T follicular helper cell (primary cell): ENCODE measurements at regions not wholly inside any gene's neighbourhood (a gene's known extent, or its start where the extent isn't known, plus 50 kb on each side); places are given as distances from the start of the nearest gene placed in this dataset.
A peak's percentile ranks its signal among the peaks of the same experiment; 100 is the strongest.

Experiments used
- DNase-seq: peaks from one replicate; pipeline ENCODE4 v3.0.0-alpha.2; 2020; ENCODE audit warnings: low read depth

DNA sequence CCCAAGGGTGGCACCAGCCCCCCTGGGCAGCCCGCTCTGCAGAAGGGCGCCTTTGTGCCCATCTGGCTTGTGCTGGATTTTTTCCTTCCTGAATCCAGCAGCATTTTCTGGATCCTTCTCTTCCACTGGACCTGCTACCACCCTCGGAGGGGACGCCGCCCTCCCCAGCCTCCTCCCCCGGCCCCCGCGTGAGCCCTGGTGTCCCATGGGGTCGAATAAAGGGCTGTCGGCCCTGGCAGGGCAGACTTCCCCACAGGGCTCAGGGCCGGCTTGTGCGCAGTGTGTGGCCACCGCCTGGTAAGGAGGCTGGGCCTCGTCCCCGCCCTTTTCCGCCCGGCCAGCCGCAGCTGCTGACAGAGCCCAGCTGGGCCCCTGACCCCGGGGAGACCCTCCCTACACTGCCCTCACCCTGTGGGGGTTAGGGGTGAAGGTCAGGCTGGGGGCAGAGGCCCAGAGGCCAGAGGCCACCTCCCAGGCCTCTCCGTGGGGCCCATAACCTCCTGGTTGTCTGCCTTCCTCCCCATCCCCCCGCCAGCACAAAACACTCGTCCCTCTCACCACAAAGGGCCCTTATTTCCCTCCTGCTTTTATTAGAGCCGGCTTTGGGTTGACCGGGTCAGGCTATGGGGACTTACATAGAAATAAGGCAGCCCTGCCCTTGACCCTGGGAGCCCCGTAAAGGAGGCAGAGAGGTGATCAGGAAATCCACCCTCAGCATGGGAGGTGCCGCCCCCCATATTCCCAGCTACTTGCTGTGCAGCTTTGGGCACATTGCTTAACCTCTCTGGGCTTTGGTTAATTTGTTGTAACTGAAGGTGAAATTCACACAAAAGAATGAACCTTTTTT lies 179.3 kb upstream of the CIBAR2 start:
- DNase-seq = no peak

GRCh38 chr16:85293458-85293857 lies 181.2 kb upstream of the CIBAR2 start:
- no peak for DNase-seq

- DNase-seq = no peak
Observed at GRCh38 chr16:85293904-85294642, 181.8 kb upstream of the CIBAR2 start.

GRCh38 chr16:85294810-85295508 lies 182.7 kb upstream of the CIBAR2 start:
- no peak for DNase-seq

GRCh38 chr16:85296859-85297660 lies 184.8 kb upstream of the CIBAR2 start:
- DNase-seq = peak; percentile 35

- no peak for DNase-seq
Observed at GRCh38 chr16:85297881-85298280, 185.6 kb upstream of the CIBAR2 start.

GRCh38 chr16:85300406-85300968 lies 188.2 kb upstream of the CIBAR2 start:
- DNase-seq = no peak

GRCh38 chr16:85301231-85301630 lies 189.0 kb upstream of the CIBAR2 start:
- no peak for DNase-seq

GRCh38 chr16:85302018-85302847 lies 190.0 kb upstream of the CIBAR2 start:
- no peak for DNase-seq

- no peak for DNase-seq
Observed at GRCh38 chr16:85302848-85303353, 190.6 kb upstream of the CIBAR2 start.

DNA sequence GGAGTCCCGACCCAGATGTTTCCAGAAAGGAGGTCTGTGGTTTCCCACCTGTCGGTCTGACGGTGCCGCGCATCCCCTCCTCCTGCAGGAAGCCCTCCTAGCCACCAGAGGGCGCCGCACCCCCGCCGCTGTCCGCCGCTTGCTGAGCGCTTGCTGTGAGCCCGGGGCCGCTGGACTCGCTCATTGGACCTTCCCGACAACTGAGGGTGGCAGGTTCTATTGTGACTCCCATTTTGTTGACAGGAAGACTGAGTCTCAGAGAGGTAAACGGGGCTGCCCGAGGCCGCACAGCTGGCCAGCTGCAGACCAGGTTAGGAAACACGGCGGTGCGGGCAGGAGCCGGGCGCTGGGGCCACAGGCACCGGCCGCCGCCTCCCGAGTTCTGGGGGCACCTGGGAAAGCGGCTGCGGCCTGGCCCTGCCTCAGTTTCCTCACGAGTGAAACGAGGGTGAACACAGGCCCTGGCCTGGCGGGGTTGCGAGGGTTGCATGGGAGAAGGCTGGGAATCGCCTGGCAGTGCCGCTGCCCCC lies 191.1 kb upstream of the CIBAR2 start:
- peak; percentile 62 for DNase-seq

- no peak for DNase-seq
Observed at GRCh38 chr16:85304337-85304736, 192.1 kb upstream of the CIBAR2 start.

DNA sequence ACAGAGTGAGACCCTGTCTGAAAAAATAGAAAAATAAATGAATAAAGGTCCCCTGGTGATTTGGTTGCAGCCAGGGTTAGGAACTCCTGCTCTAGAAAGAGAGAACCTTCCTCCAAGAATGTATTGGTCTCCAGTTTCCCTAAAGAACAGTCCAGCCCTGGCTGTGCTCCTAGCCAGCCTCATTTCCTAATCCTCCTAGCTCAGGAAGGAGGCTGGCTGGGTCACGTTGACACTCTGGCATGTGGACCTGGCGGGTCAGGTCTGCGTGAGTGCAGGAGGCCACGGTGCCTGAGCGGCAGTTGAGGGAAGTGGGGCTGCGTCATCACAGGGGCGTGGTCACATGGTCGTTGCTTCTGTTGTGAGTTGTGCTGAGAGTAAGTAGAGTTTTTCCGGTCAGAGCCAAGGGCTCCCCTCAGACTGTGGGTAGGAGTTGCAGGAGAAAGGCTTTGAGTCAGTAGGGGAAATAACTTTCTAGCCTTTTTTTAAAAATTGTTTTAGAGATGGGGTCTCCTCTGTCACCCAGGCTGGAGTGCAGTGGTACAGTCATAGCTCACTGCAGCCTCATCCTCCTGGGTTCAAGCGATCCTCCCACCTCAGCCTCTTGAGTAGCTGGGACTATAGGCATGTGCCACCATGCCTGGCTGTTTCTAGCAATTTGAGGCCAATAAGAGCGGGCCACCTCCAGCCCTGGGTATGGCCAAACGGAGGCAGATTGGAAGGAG lies 194.0 kb upstream of the CIBAR2 start:
- peak; percentile 71 for DNase-seq

DNA sequence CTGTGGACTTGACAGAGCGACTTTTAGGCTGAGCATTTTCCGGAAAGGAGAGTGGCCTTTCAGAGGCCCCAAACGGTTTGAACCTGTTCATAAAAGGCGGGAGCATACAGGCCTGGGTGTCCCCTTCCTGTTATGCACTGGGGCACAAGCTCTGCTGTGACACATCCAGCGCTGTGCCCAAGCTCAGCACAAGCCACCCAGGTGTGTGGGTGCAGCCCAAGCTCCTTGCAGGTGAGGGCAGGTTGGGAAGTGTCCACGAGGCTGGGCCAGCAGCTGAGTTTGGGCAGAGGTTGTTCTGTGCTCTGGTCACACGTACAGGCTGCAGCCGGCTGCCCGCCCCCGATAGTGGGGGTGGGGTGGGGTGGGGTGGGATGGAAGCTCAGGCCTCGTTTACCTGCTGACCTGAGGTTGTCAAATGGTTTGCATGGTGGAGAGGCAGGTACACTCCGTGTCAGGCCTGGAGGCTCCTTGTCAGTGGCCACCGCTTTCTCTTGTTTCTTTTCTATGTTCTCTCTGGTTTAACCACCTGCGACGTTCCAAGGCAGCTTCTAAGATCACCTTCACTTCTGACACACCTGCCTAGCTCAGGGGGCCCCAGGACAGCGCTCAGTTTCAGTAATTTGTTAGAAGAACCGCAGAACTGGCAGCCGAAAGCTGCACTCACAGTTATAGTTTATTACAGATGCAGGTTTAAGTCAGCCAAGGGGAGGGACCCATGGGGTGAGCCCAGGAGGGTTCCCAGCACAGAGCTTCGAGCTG lies 194.7 kb upstream of the CIBAR2 start:
- DNase-seq = no peak

DNA sequence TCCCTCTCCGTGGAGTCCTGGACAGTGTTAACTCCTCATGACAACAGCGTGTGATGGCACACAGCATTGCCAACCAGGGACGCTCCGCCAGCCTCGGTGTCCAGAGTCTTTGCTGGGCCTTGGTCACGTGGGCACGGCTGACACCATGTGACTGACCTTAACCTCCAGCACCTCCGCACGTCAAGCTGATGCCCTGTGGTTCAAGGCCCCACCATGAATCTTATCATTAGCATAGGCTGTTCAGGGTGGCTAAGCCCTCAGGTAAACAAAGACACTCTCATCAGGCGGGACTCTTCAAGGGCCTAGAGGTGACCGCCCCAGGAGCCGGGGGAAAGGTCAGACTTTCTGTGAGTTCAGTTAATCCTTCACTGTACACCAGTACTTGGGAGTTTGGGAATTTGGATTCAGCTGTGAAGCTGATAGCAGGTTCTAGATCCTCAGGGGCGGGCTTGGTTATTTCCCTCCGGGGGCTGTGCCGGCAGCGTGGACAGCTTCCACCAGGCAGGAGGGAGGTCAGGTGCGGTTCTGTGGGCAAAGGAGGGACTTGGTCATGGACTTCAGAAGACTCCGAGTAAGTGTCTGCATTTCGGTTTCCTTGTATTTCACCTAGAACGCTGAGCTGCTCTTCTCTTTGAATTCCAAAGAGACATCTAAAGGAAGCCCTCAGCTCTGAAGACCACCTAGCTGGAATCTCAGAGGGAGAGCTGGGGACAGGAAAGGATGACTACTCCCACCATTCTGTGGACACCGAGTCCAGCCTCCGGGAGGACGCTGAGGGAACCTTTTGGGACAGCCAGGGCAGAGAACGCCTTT lies 195.5 kb upstream of the CIBAR2 start:
- DNase-seq = no peak

DNA sequence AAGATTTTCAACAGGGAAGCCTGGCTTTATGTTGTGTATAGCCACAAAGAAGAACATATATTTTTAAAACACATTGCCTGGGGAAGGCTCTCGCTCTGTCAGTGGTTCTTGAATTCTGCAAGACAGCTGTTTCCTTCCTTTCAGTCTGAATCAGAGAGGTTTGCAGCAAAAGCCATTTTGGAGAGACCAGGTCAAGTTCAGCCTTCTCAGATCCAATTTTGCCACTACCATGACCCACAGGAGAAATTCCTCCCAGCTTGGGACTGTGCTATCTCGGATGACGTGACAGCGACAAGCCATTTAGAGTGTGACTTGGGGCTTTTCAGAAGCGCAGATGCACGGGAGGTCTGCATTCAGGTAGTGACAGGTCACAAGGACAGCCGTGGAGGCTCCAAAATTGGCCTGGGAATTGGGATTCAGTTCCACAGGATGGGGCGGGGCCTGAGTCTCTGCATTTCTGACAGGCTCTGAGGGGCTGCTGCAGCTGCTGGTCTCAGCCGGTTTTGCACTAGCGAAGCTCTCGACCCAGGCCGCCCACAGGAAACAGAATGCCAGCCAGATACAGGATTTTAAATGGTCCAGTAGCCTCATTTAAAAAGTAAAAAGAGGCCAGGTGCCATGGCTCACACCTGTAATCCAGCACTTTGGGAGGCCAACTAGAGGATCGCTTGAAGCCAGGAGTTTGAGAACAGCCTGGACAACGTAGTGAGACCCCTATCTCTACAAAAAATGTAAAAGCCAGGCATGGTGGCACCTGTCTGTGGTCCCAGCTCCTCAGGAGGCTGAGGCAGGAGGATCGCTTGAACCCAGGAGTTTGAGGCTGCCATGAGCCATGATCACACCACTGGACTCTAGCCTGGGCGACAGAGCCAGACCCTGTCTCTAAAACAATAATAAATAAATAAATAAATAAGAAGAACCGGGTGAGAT lies 196.6 kb upstream of the CIBAR2 start:
- no peak for DNase-seq
